GM12878 (cell line): ENCODE measurements at regions not wholly inside any gene's neighbourhood (a gene's known extent, or its start where the extent isn't known, plus 50 kb on each side); places are given as distances from the start of the nearest gene placed in this dataset.

Experiments used
- ATAC-seq: fragments of 200-7000 bp; cut with Tn5 transposase; 3 replicates; pipeline ENCODE4 v1.9.1; 2020; ENCODE audit warnings: mild to moderate bottlenecking, moderate library complexity
- BruUV-seq: library from RNA; stranded (reverse); fragments of 400-500 nt; replicated peaks from 2 replicates; lab custom pipeline; 2021; lab: Mats Ljungman, UMichigan
- CTCF ChIA-PET: fragments of 300-600 bp; sonication (Branson Sonifier 250); formaldehyde crosslinking; extraction: SDS; loops from one replicate; lab custom pipeline; 2021; ENCODE audit warnings: inconsistent platforms; lab: Yijun Ruan, JAX
- POLR2A ChIA-PET: fragments of 350-600 bp; formaldehyde crosslinking; extraction: SDS; loops from one replicate; lab custom pipeline; 2021; ENCODE audit warnings: inconsistent platforms; lab: Charles Lee
- RAD21 ChIA-PET: fragments of 300-600 bp; sonication (Branson Sonifier 250); formaldehyde crosslinking; loops from one replicate; lab custom pipeline; 2023; ENCODE audit warnings: antibody characterized with exemption; ENCODE audit not compliant: unreplicated experiment; lab: Charles Lee
- SMC1A ChIA-PET: fragments of 300-600 bp; sonication (Branson Sonifier 250); formaldehyde crosslinking; loops from one replicate; lab custom pipeline; 2023; ENCODE audit not compliant: unreplicated experiment, uncharacterized antibody; lab: Charles Lee
- DNase-seq: peaks from one replicate; pipeline ENCODE4 v3.0.0-alpha.2; 2011; ENCODE audit warnings: low read depth, low spot score
- FAIRE-seq: peaks from 3 replicates; lab custom pipeline; 2011; peaks lifted over from hg19 to GRCh38; lab: Jason Lieb, UNC
- H2AFZ ChIP-seq: 2 replicates; pipeline ENCODE4 v1.6.0; 2011; ENCODE audit warnings: low read depth, low read length, control low read depth; ENCODE audit not compliant: control insufficient read depth
- H3K27ac ChIP-seq: 2 replicates; pipeline ENCODE4 v1.5.1; 2011; ENCODE audit warnings: control low read depth; ENCODE audit not compliant: control insufficient read depth, insufficient read depth
- H3K27me3 ChIP-seq, 2 experiments: replicated peaks in 1 of 2; 2 replicates each; pipeline versions ENCODE4 v1.6.0 to v1.6.1; 2011; ENCODE audit warnings: low read length in 1 of 2; ENCODE audit not compliant: control insufficient read depth in 2 of 2, insufficient read depth in 2 of 2
- H3K36me3 ChIP-seq, 2 experiments: 2 replicates each; pipeline ENCODE4 v1.5.1; 2011; ENCODE audit warnings: low read length in 1 of 2; ENCODE audit not compliant: control insufficient read depth in 2 of 2, insufficient read depth in 2 of 2
- H3K4me1 ChIP-seq: 2 replicates; pipeline ENCODE4 v1.6.1; 2011; ENCODE audit warnings: mild to moderate bottlenecking, low read length, moderate library complexity, mixed read lengths; ENCODE audit not compliant: control insufficient read depth, insufficient read depth
- H3K4me2 ChIP-seq: 2 replicates; pipeline ENCODE4 v1.6.0; 2011; ENCODE audit warnings: control low read depth; ENCODE audit not compliant: control insufficient read depth, insufficient read depth
- H3K4me3 ChIP-seq: fragments of 200-600 bp; sonication (generic); 2 replicates; pipeline ENCODE4 v1.5.1; 2016
- H3K79me2 ChIP-seq: 2 replicates; pipeline ENCODE4 v1.6.0; 2011; ENCODE audit warnings: low read length; ENCODE audit not compliant: control insufficient read depth, insufficient read depth
- H3K9ac ChIP-seq: 2 replicates; pipeline ENCODE4 v1.8.0; 2011; ENCODE audit warnings: low read length, control low read depth, mixed read lengths; ENCODE audit not compliant: control insufficient read depth, insufficient read depth
- H3K9me3 ChIP-seq: replicated peaks from 3 replicates; pipeline ENCODE4 v1.5.1; 2011; ENCODE audit warnings: mild to moderate bottlenecking, low read length; ENCODE audit not compliant: control insufficient read depth, insufficient read depth
- H4K20me1 ChIP-seq: 2 replicates; pipeline ENCODE4 v1.6.0; 2011; ENCODE audit not compliant: control insufficient read depth, insufficient read depth
- BCL3 ChIP-seq: IDR thresholded peaks from 2 replicates; pipeline ENCODE4 v1.6.1; 2011; ENCODE audit warnings: borderline replicate concordance, low read depth, mild to moderate bottlenecking, moderate library complexity, low read length; ENCODE audit not compliant: insufficient read depth, poor library complexity, severe bottlenecking
- CTCF ChIP-seq, 3 experiments: IDR thresholded peaks in 2 of 3; conservative IDR thresholded peaks in 1 of 3; 2 replicates each; pipeline ENCODE4 v1.5.1; 2011; ENCODE audit warnings: low read depth in 3 of 3, low read length in 3 of 3, mild to moderate bottlenecking in 3 of 3, control low read depth in 2 of 3, moderate library complexity in 2 of 3, inconsistent platforms in 1 of 3, mixed read lengths in 1 of 3; ENCODE audit not compliant: control insufficient read depth in 2 of 3, insufficient read depth in 1 of 3; ENCODE audit errors: extremely low read depth in 1 of 3
- EED ChIP-seq: sonication (generic); IDR thresholded peaks from 2 replicates; pipeline ENCODE4 v1.6.1; 2016; ENCODE audit warnings: antibody characterized with exemption, low read depth
- RAD21 ChIP-seq: IDR thresholded peaks from 2 replicates; pipeline ENCODE4 v1.6.1; 2011; ENCODE audit warnings: mild to moderate bottlenecking, low read depth, low read length, moderate library complexity; ENCODE audit not compliant: insufficient read depth
- REST ChIP-seq: IDR thresholded peaks from 2 replicates; pipeline ENCODE4 v1.6.1; 2012; ENCODE audit warnings: mild to moderate bottlenecking, low read depth, low read length
- SUPT20H ChIP-seq: IDR thresholded peaks from 2 replicates; pipeline ENCODE4 v1.6.1; 2011; ENCODE audit warnings: low read depth, mild to moderate bottlenecking, low read length, moderate library complexity, borderline replicate concordance; ENCODE audit not compliant: control insufficient read depth
- ZSCAN29 ChIP-seq: fragments of 450-650 bp; IDR thresholded peaks from 2 replicates; pipeline ENCODE4 v1.6.1; 2017; ENCODE audit warnings: mild to moderate bottlenecking, moderate library complexity
- WGBS: methylation state at CpG from one replicate; pipeline ENCODE4 v1.1.6; 2016; ENCODE audit warnings: low lambda C conversion rate; ENCODE audit not compliant: insufficient replicate concordance, insufficient coverage; ENCODE audit errors: missing lambda C conversion rate; 5-methylcytosine and 5-hydroxymethylcytosine counted together
- in situ Hi-C: fragments of 300-500 bp; cut with MboI; formaldehyde crosslinking; loops from 9 replicates; pipeline ENCODE4 v1.14.3; 2018; ENCODE audit warnings: mixed read lengths
- intact Hi-C: fragments of 100-400 bp; cut with micrococcal nuclease; formaldehyde crosslinking; loops from one replicate; pipeline ENCODE4 v1.14.2; 2022; ENCODE audit not compliant: unreplicated experiment

GRCh38 chr20:50281831-50282591 lies 91.4 kb downstream of the CEBPB start:
- H3K36me3 ChIP-seq = no peaks in the 10 kb centered on the region
- intact Hi-C loops = loop anchor here (10.0 kb wide), 1 partner anchor 103 kb away; no protein-coding TSS in a partner anchor
- ChIA-PET CTCF (interaction anchor here (1.4 kb wide), 1 partner anchor 310 kb away, joined by 4 read pairs; no protein-coding TSS in a partner anchor), POLR2A (no interaction called here), SMC1A (no interaction called here), RAD21 (no interaction called here)
- no TSS peak for BruUV-seq
- no peak overlapping the region for H3K27ac ChIP-seq
- no peak overlapping the region for H2AFZ ChIP-seq
- H3K79me2 ChIP-seq = no peaks in the 10 kb centered on the region
- no peaks in the 10 kb centered on the region for H3K9me3 ChIP-seq
- ATAC-seq (no peak), FAIRE-seq (no peak), DNase-seq (no peak)
- no peak overlapping the region for H3K9ac ChIP-seq
- H4K20me1 ChIP-seq = no peaks in the 10 kb centered on the region
- 51% methylated on average over 22 of the region's 22 CpGs for WGBS
- TF ChIP-seq RAD21 (0 out of 2 replicates have a peak, but pooled peaks have one; percentile 21), ZSCAN29 (no peak), CTCF (IDR thresholded peaks at IDR 0.05 in 2 of 3, conservative IDR thresholded peaks at IDR 0.05 in 1 of 3; ENCODE audit: control insufficient read depth in 2 of 3, extremely low read depth in 1 of 3, insufficient read depth in 1 of 3, low read depth in 3 of 3, low read length in 3 of 3) (peak in 2 of 3 experiments; percentile 12 to 32; a peak in 1 of 6 replicates), BCL3 (no peak), REST (no peak), EED (no peak), SUPT20H (no peak)
- TF ChIP-seq, all 136 proteins: peak for 2
- no peak overlapping the region for H3K4me3 ChIP-seq
- H3K27me3 ChIP-seq = no peaks in the 10 kb centered on the region
- H3K4me2 ChIP-seq = no peak overlapping the region
- H3K4me1 ChIP-seq = peaks cover 24% of the 10 kb centered on the region
- in situ Hi-C loops = no loop called here
